ENCODE measurements at regions not wholly inside any gene's neighbourhood (a gene's known extent, or its start where the extent isn't known, plus 50 kb on each side); places are given as distances from the start of the nearest gene placed in this dataset.

DNA sequence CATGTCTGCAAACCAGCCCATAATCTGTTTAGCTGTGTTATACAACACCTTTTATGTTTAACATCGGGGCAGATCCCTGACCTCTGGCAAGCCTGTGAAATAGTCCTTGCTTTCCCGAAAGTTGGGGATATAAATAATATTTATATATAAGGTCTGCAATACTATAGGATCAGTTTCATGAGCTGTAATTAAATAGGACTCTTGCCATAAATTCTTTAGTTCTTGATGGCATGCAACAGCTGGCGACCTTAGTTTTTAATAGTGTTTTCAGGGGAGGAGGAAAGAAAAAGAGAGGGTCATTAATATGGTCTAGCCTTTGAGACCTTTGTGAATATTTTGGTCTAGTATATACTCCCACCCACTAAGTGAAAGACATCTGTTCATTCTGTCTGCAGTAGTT lies 166.5 kb downstream of the MTX2 start:
- Mint-ChIP-seq H3K4me1 (no peaks in the 10 kb centered on the region), H3K27ac (no peak overlapping the region), H3K36me3 (no peaks in the 10 kb centered on the region), H3K27me3 (peaks cover 5 to 32% of the 10 kb centered on the region in 2 donors), H3K4me3 (no peak overlapping the region), H3K9me3 (peaks cover 0 to 6% (median 5%) of the 10 kb centered on the region in 5 donors)
- ChIA-PET CTCF (interaction anchor here (1.5 kb wide), 1 partner anchor 19 kb away, joined by 4 read pairs; no protein-coding TSS in a partner anchor), POLR2A (no interaction called here)
- Histone ChIP-seq H3K27me3 (ENCODE audit: insufficient read depth, low read length, poor library complexity, severe bottlenecking) (no peaks in the 10 kb centered on the region), H3K36me3 (ENCODE audit: insufficient read depth, low read length) (no peaks in the 10 kb centered on the region), H3K27ac (ENCODE audit: low read depth, low read length) (no peak overlapping the region), H3K4me3 (ENCODE audit: low read length) (no peak overlapping the region), H3K9me3 (ENCODE audit: low read length) (no peaks in the 10 kb centered on the region), H3K4me1 (ENCODE audit: insufficient read depth, low read length) (no peaks in the 10 kb centered on the region)
- no peak for DNase-seq

DNA sequence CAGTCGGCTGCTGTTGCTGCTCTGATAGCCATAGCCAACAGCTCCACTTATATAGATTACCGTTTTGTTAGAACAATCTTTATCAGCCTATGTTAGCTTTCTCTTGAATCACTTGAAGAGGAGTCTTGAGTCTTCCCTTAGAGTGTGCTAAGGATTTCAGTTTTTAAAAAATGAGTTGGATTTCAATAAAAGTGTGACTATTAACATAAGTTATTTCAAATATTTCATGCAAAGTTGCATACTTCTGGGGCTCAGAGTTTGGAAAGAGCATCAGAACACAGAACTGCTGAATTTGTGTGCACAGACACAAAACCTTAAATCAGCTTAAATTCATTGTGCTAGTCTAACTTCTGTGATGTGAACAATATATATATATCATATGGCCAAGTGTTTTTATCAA lies 174.7 kb downstream of the MTX2 start:
- H3K27me3 Mint-ChIP-seq: peaks cover 7 to 22% of the 10 kb centered on the region in 2 donors
- Histone ChIP-seq H3K27me3 (ENCODE audit: insufficient read depth, low read length, poor library complexity, severe bottlenecking) (no peaks in the 10 kb centered on the region), H3K27ac (ENCODE audit: low read depth, low read length) (no peak overlapping the region), H3K4me1 (ENCODE audit: insufficient read depth, low read length) (no peaks in the 10 kb centered on the region), H3K9me3 (ENCODE audit: low read length) (no peaks in the 10 kb centered on the region), H3K36me3 (ENCODE audit: insufficient read depth, low read length) (no peaks in the 10 kb centered on the region), H3K4me3 (ENCODE audit: low read length) (no peak overlapping the region)
- no peak overlapping the region for H3K4me3 Mint-ChIP-seq
- H3K9me3 Mint-ChIP-seq: no peaks in the 10 kb centered on the region
- no peak overlapping the region for H3K27ac Mint-ChIP-seq
- DNase-seq: no peak
- ChIA-PET CTCF (interaction anchor here (0.7 kb wide), 3 partner anchors 12 to 1981 kb away, joined by 3 read pairs; no protein-coding TSS in a partner anchor), POLR2A (interaction anchor here (0.6 kb wide), 1 partner anchor 27 kb away, joined by 3 read pairs; no protein-coding TSS in a partner anchor)
- H3K4me1 Mint-ChIP-seq: peaks cover 0 to 11% (median 0%) of the 10 kb centered on the region in 3 donors
- no peaks in the 10 kb centered on the region for H3K36me3 Mint-ChIP-seq

DNA sequence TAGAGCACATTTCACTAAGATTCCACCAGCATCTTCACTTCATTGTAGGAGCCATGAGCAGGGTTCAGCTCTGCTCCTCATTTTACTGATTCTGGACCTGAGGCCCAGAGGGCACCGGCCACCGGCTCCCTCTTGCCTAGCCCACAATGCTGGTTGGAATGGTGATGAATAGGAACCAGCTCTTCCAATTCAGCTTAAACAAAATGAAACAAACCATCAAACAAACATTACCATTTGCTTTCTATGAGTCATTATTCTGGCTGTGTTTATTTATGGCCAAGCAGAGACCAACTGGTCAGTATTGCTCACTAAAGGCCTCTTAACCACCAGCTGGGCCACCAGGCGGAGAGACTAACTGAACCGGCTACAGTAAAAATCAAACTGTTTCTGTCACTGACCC lies 176.7 kb downstream of the MTX2 start:
- no peaks in the 10 kb centered on the region for H3K9me3 ChIP-seq (ENCODE audit: low read length)
- Mint-ChIP-seq H3K27ac (no peak overlapping the region), H3K9me3 (no peaks in the 10 kb centered on the region), H3K4me1 (peaks cover 0 to 14% (median 0%) of the 10 kb centered on the region in 3 donors), H3K4me3 (no peak overlapping the region), H3K36me3 (no peaks in the 10 kb centered on the region), H3K27me3 (peaks cover 2 to 12% of the 10 kb centered on the region in 2 donors)
- no peaks in the 10 kb centered on the region for H3K36me3 ChIP-seq (ENCODE audit: insufficient read depth, low read length)
- H3K4me3 ChIP-seq (ENCODE audit: low read length): no peak overlapping the region
- H3K4me1 ChIP-seq (ENCODE audit: insufficient read depth, low read length): no peaks in the 10 kb centered on the region
- DNase-seq: no peak
- CTCF ChIA-PET: interaction anchor here (0.8 to 1.4 kb wide), 2 partner anchors 9 to 15 kb away, joined by 3 to 11 read pairs; no protein-coding TSS in a partner anchor
- no peaks in the 10 kb centered on the region for H3K27me3 ChIP-seq (ENCODE audit: insufficient read depth, low read length, poor library complexity, severe bottlenecking)
- POLR2A ChIA-PET: no interaction called here
- H3K27ac ChIP-seq (ENCODE audit: low read depth, low read length): no peak overlapping the region

DNA sequence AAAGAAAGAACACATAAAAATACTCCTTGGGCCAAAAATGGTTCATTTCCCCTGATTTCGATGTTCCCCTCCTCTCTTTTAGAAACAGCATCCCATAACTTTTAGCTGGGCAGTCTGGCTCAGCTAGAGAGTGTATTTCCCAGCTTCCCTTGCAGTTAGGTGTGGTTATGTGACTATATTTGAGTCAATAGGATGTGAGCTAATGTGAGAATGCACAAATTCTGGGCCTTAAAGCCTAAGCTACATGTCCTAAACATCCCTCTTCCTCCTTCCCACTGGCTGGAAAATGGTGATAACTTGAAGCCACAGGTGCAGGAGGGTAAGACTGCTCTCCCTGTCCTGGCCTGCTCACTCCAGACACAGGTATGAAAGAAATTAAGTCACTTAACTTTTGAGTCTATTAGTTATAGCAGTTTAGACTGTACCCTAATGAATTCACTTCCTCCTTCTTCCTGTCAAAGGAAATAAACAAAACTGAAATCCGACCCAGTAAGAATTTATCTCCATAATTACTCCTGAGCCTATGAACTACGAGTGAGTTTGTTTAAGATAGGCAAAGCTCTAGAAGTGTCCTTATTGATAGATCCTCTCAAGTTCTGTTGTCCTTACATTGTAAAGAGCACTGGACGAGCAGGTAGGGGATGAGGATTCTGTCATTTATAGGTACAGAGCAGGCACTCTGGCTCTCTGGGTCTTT lies 177.6 kb downstream of the MTX2 start:
- Mint-ChIP-seq H3K4me1 (peaks cover 0 to 14% (median 0%) of the 10 kb centered on the region in 3 donors), H3K9me3 (no peaks in the 10 kb centered on the region), H3K27me3 (peaks cover 6 to 9% of the 10 kb centered on the region in 2 donors), H3K27ac (no peak overlapping the region), H3K4me3 (no peak overlapping the region), H3K36me3 (no peaks in the 10 kb centered on the region)
- Histone ChIP-seq H3K9me3 (ENCODE audit: low read length) (no peaks in the 10 kb centered on the region), H3K27ac (ENCODE audit: low read depth, low read length) (no peak overlapping the region), H3K4me1 (ENCODE audit: insufficient read depth, low read length) (no peaks in the 10 kb centered on the region), H3K36me3 (ENCODE audit: insufficient read depth, low read length) (no peaks in the 10 kb centered on the region), H3K4me3 (ENCODE audit: low read length) (no peak overlapping the region), H3K27me3 (ENCODE audit: insufficient read depth, low read length, poor library complexity, severe bottlenecking) (no peaks in the 10 kb centered on the region)
- ChIA-PET POLR2A (no interaction called here), CTCF (interaction anchor here (0.8 to 1.4 kb wide), 3 partner anchors 8 to 320 kb away, joined by 3 to 11 read pairs (median 4); no protein-coding TSS in a partner anchor)
- no peak for DNase-seq

DNA sequence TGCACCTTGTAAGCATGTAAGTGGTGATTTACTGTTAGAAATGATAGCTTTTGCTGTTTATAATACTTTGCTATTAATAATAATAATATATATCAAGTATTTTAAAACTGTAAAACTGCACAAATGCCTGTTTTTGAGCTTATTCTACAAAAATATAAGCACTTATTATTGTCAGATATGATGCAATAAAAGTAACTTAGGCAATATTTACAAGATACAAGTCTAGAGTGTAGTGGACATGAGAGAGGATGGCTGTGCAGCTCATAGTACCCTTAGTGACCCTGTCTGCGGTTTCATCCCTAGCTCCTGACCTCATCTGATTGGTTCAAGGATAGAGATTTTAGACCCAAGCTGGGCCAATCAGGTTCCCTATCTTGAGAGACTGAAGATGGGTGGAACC lies 178.4 kb downstream of the MTX2 start:
- H3K27me3 ChIP-seq (ENCODE audit: insufficient read depth, low read length, poor library complexity, severe bottlenecking): no peaks in the 10 kb centered on the region
- no peak overlapping the region for H3K27ac ChIP-seq (ENCODE audit: low read depth, low read length)
- Mint-ChIP-seq H3K4me3 (no peak overlapping the region), H3K4me1 (peaks cover 0 to 14% (median 0%) of the 10 kb centered on the region in 3 donors), H3K36me3 (no peaks in the 10 kb centered on the region), H3K9me3 (no peaks in the 10 kb centered on the region), H3K27me3 (peaks cover 9 to 10% of the 10 kb centered on the region in 2 donors), H3K27ac (no peak overlapping the region)
- no peaks in the 10 kb centered on the region for H3K4me1 ChIP-seq (ENCODE audit: insufficient read depth, low read length)
- DNase-seq: no peak
- no peaks in the 10 kb centered on the region for H3K36me3 ChIP-seq (ENCODE audit: insufficient read depth, low read length)
- no peaks in the 10 kb centered on the region for H3K9me3 ChIP-seq (ENCODE audit: low read length)
- CTCF ChIA-PET: interaction anchor here (1.3 kb wide), 1 partner anchor 321 kb away, joined by 4 read pairs; no protein-coding TSS in a partner anchor
- H3K4me3 ChIP-seq (ENCODE audit: low read length): no peak overlapping the region
- POLR2A ChIA-PET: no interaction called here

DNA sequence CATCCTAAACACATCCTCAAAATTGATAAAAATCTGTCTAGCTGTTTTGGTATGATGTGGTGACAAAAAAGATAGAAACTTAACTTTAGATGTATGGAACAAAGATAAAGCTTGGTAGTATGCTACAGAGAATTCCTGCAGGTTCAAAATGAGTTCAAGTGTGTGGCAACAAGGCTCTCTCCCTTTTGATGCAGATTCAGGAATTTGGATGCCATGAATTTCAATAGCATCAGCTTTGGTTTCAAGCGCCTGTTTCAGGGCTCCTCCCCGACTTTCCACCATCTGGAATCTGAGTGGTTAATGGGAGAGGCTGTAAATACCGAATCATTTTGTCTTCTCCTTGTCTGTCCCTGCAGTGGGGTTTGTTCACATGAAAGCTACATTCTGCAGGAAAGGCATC lies 180.6 kb downstream of the MTX2 start:
- Mint-ChIP-seq H3K36me3 (no peaks in the 10 kb centered on the region), H3K27ac (no peak overlapping the region), H3K27me3 (peaks cover 20 to 25% of the 10 kb centered on the region in 2 donors), H3K9me3 (no peaks in the 10 kb centered on the region), H3K4me3 (no peak overlapping the region), H3K4me1 (peaks cover 0 to 14% (median 0%) of the 10 kb centered on the region in 3 donors)
- H3K36me3 ChIP-seq (ENCODE audit: insufficient read depth, low read length): no peaks in the 10 kb centered on the region
- peaks cover 6% of the 10 kb centered on the region for H3K27me3 ChIP-seq (ENCODE audit: insufficient read depth, low read length, poor library complexity, severe bottlenecking)
- H3K27ac ChIP-seq (ENCODE audit: low read depth, low read length): no peak overlapping the region
- H3K4me1 ChIP-seq (ENCODE audit: insufficient read depth, low read length): no peaks in the 10 kb centered on the region
- CTCF ChIA-PET: interaction anchor here (2.4 kb wide), 1 partner anchor 323 kb away, joined by 12 read pairs; no protein-coding TSS in a partner anchor
- no peak overlapping the region for H3K4me3 ChIP-seq (ENCODE audit: low read length)
- DNase-seq: no peak
- POLR2A ChIA-PET: no interaction called here
- no peaks in the 10 kb centered on the region for H3K9me3 ChIP-seq (ENCODE audit: low read length)

DNA sequence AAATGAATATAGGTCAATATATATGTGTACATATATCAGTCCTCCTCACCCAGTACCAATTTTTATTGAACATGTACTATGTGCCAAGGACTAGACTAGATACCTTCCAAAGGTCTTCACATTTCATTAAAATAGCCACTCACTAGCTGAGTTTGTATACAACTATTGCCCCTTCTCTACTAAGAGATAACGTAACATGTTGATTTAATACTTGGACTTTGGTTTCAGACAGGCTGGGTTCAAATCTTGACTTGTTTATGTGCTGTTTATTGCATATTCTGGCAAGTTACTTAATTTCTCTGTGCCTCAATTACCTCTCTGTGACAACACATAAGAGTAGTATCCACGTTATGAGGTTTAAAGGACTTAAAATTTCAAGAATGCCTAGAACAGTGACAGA lies 184.5 kb downstream of the MTX2 start:
- peaks cover 0 to 4% (median 0%) of the 10 kb centered on the region in 3 donors for H3K4me1 Mint-ChIP-seq
- H3K27me3 Mint-ChIP-seq: peaks cover 26 to 39% of the 10 kb centered on the region in 2 donors
- ChIA-PET POLR2A (no interaction called here), CTCF (interaction anchor here (1.2 to 5.0 kb wide), 5 partner anchors 11 to 327 kb away, joined by 3 to 79 read pairs (median 10); no protein-coding TSS in a partner anchor)
- Histone ChIP-seq H3K36me3 (ENCODE audit: insufficient read depth, low read length) (no peaks in the 10 kb centered on the region), H3K4me3 (ENCODE audit: low read length) (no peak overlapping the region), H3K27ac (ENCODE audit: low read depth, low read length) (no peak overlapping the region), H3K4me1 (ENCODE audit: insufficient read depth, low read length) (no peaks in the 10 kb centered on the region), H3K27me3 (ENCODE audit: insufficient read depth, low read length, poor library complexity, severe bottlenecking) (peaks cover 14% of the 10 kb centered on the region), H3K9me3 (ENCODE audit: low read length) (no peaks in the 10 kb centered on the region)
- no peaks in the 10 kb centered on the region for H3K36me3 Mint-ChIP-seq
- H3K27ac Mint-ChIP-seq: no peak overlapping the region
- no peak for DNase-seq
- no peak overlapping the region for H3K4me3 Mint-ChIP-seq
- no peaks in the 10 kb centered on the region for H3K9me3 Mint-ChIP-seq
